ENCODE measurements at regions not wholly inside any gene's neighbourhood (a gene's known extent, or its start where the extent isn't known, plus 50 kb on each side); places are given as distances from the start of the nearest gene placed in this dataset.

- intact Hi-C loops (cut with DNase I): no loop called here
- no peak for DNase-seq (ENCODE audit: low spot score)
Measured at GRCh38 chr12:67593461-67594330, 54.8 kb upstream of the DYRK2 start.

GRCh38 chr12:67594888-67595287 is 53.7 kb upstream of the DYRK2 start:
- DNase-seq (ENCODE audit: low spot score): no peak
- intact Hi-C loops (cut with DNase I): no loop called here

- intact Hi-C loops (cut with DNase I): no loop called here
Measured at GRCh38 chr12:67595365-67595764, 53.2 kb upstream of the DYRK2 start.

GRCh38 chr12:67598598-67598997 is 49.9 kb upstream of the DYRK2 start:
- intact Hi-C loops (cut with DNase I): no loop called here
- no peak for DNase-seq (ENCODE audit: low spot score)

More at GRCh38 chr12:67595365-67595764, 53.2 kb upstream of the DYRK2 start:
- no peak for DNase-seq (ENCODE audit: low spot score)
